ENCODE measurements at regions not wholly inside any gene's neighbourhood (a gene's known extent, or its start where the extent isn't known, plus 50 kb on each side); places are given as distances from the start of the nearest gene placed in this dataset.

GRCh38 chr3:118011910-118012309 is 1022.7 kb downstream of the IGSF11 start:
- no peak for DNase-seq

GRCh38 chr3:118029049-118029448 is 1005.6 kb downstream of the IGSF11 start:
- no peak for DNase-seq

GRCh38 chr3:118036215-118036614 is 998.4 kb downstream of the IGSF11 start:
- DNase-seq = no peak

- DNase-seq = no peak
Observed at GRCh38 chr3:118055381-118055780, 979.3 kb downstream of the IGSF11 start.

GRCh38 chr3:118057086-118057485 is 977.6 kb downstream of the IGSF11 start:
- DNase-seq = no peak

- DNase-seq = no peak
Observed at GRCh38 chr3:118059096-118059495, 975.5 kb downstream of the IGSF11 start.

- DNase-seq = no peak
Observed at GRCh38 chr3:118067439-118067838, 967.2 kb downstream of the IGSF11 start.

- DNase-seq = no peak
Observed at GRCh38 chr3:118075873-118076272, 958.8 kb downstream of the IGSF11 start.

- DNase-seq = no peak
Observed at GRCh38 chr3:118077332-118077731, 957.3 kb downstream of the IGSF11 start.

- DNase-seq = no peak
Observed at GRCh38 chr3:118080889-118081288, 953.8 kb downstream of the IGSF11 start.

GRCh38 chr3:118088696-118089095 is 946.0 kb downstream of the IGSF11 start:
- no peak for DNase-seq

- DNase-seq = no peak
Observed at GRCh38 chr3:118089563-118089962, 945.1 kb downstream of the IGSF11 start.

- no peak for DNase-seq
Observed at GRCh38 chr3:118097226-118097625, 937.4 kb downstream of the IGSF11 start.

GRCh38 chr3:118097660-118098059 is 937.0 kb downstream of the IGSF11 start:
- DNase-seq = no peak

GRCh38 chr3:118098827-118099226 is 935.8 kb downstream of the IGSF11 start:
- no peak for DNase-seq

- DNase-seq = no peak
Observed at GRCh38 chr3:118101891-118102290, 932.8 kb downstream of the IGSF11 start.

- no peak for DNase-seq
Observed at GRCh38 chr3:118102737-118103136, 931.9 kb downstream of the IGSF11 start.

- DNase-seq = no peak
Observed at GRCh38 chr3:118108201-118108600, 926.4 kb downstream of the IGSF11 start.

- DNase-seq = no peak
Observed at GRCh38 chr3:118108769-118109168, 925.9 kb downstream of the IGSF11 start.

GRCh38 chr3:118110211-118110610 is 924.4 kb downstream of the IGSF11 start:
- DNase-seq = no peak

GRCh38 chr3:118116991-118117390 is 917.7 kb downstream of the IGSF11 start:
- DNase-seq = no peak

GRCh38 chr3:118126751-118127150 is 907.9 kb downstream of the IGSF11 start:
- DNase-seq = no peak

- DNase-seq = no peak
Observed at GRCh38 chr3:118127992-118128391, 906.7 kb downstream of the IGSF11 start.

- DNase-seq = no peak
Observed at GRCh38 chr3:118128886-118129285, 905.8 kb downstream of the IGSF11 start.

- DNase-seq = no peak
Observed at GRCh38 chr3:118137778-118138177, 896.9 kb downstream of the IGSF11 start.

- no peak for DNase-seq
Observed at GRCh38 chr3:118144919-118145318, 889.7 kb downstream of the IGSF11 start.

All from activated T-cell treated with anti-CD3 and anti-CD28 coated beads, Interleukin-2, amount 50 U/mL, for 1 hour (primary cell).